ENCODE measurements at regions not wholly inside any gene's neighbourhood (a gene's known extent, or its start where the extent isn't known, plus 50 kb on each side); places are given as distances from the start of the nearest gene placed in this dataset.
A peak's percentile ranks its signal among the peaks of the same experiment; 100 is the strongest.

DNA sequence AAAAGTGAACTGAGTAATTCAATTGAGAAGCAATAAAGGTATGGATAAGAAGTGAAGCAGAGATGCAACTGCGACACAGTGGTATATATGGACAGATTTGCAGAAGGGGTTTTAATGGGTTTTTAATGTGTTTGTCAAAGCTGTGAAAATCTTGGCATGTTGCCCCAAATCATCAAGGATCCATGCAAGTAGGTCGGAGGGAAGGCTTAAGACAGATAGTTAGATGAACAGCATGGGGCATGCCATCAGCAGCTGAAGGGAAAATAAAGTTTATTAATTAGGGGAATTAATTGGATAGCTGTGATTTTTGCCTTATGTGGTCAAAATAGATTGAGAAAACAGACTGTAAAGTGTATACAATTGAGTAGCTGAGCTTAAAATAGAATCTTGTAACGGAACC is 840.1 kb downstream of the JRKL start:
- in situ Hi-C loops (cut with HindIII; ENCODE audit: low pct_unique_long_range_greater_than_20kb, low sequenced_read_pairs): no loop called here
- TF ChIP-seq JUND (IDR thresholded peaks at IDR 0.05; ENCODE audit: low read depth): no peak
- no peak for DNase-seq (ENCODE audit: low read depth in 1 of 2, low spot score in 1 of 2)

DNA sequence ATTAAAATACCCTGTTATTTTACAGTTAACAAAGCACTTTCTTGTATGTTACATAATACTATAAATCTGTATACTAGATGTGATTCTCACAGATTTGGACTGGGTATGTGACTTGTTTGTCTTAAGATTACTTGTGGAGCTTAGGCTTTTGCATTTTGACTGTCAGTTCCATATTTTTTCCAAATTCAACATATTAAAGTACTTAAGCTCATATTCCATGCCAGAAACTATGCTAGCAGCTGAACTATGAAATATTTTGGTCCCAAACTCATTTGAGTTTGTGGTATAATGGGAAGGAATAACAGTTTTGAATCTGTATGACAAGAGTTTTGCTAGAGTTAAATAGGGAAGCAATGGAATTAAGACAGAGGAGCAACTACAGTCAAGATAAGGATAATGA is 841.4 kb downstream of the JRKL start:
- in situ Hi-C loops (cut with HindIII; ENCODE audit: low pct_unique_long_range_greater_than_20kb, low sequenced_read_pairs): no loop called here
- DNase-seq (ENCODE audit: low read depth in 1 of 2, low spot score in 1 of 2): no peak
- no peak for TF ChIP-seq JUND (IDR thresholded peaks at IDR 0.05; ENCODE audit: low read depth)

DNA sequence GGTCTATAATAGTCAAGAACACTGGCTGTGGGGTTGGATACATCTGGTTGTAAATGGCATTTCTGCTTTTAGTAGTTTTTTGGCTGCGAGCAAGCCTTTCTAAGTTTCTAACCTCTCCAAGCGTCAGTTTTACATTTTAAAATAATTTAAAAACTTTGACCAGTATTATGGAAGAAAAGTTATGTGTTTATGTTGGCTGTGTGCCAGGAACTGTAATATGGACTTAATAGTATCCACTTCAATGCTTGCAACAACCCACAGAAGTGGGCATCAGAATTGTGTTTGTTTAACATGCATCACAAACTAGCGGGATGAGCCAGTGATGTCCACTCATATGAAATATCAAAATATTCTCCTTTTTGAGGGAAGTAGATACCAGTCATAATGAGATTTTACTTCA is 844.2 kb downstream of the JRKL start:
- in situ Hi-C loops (cut with HindIII; ENCODE audit: low pct_unique_long_range_greater_than_20kb, low sequenced_read_pairs): no loop called here
- no peak for DNase-seq (ENCODE audit: low read depth in 1 of 2, low spot score in 1 of 2)
- no peak for TF ChIP-seq JUND (IDR thresholded peaks at IDR 0.05; ENCODE audit: low read depth)

DNA sequence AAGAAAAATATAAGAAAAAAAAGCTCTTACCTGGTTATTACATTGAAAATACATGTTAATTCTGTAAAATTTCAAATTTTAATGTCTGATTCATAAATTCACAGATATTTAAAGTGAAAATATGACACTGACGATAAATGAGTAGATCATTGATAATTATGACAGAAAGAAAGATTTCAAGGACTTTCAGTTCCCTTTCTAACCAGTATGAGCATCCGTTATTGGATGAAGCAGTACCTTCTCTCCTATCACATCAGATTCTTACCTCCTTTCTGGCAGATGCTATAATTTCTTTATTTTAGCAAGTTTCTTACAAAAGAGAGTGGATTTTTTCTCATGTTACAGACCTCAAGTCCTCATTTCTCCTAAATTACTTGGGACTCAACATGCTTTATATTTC is 847.3 kb downstream of the JRKL start:
- in situ Hi-C loops (cut with HindIII; ENCODE audit: low pct_unique_long_range_greater_than_20kb, low sequenced_read_pairs): no loop called here
- TF ChIP-seq JUND (IDR thresholded peaks at IDR 0.05; ENCODE audit: low read depth): no peak
- DNase-seq (ENCODE audit: low read depth in 1 of 2, low spot score in 1 of 2): no peak

DNA sequence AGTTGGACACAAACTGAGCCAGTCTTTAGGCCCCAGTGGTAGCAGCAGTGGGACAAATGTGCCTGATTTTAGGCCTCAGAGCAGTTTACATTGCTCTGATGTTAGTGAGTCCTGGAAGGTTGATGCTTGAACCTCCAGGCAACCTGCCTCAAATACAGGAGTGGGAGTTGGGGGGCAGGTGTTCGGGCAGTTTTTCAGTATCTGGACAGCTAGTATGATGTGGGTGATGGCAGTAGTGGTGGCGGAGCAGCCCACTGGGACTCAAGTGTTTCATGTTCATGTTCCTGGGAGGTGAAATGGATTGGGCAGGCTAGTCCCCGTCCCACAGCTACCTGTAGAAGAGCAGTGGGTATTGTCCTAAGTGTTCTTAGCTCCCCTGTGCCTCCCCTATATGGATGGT is 857.8 kb downstream of the JRKL start:
- in situ Hi-C loops (cut with HindIII; ENCODE audit: low pct_unique_long_range_greater_than_20kb, low sequenced_read_pairs): no loop called here
- no peak for DNase-seq (ENCODE audit: low read depth in 1 of 2, low spot score in 1 of 2)
- no peak for TF ChIP-seq JUND (IDR thresholded peaks at IDR 0.05; ENCODE audit: low read depth)

- DNase-seq (ENCODE audit: low read depth in 1 of 2, low spot score in 1 of 2): no peak
- no peak for TF ChIP-seq JUND (IDR thresholded peaks at IDR 0.05; ENCODE audit: low read depth)
- in situ Hi-C loops (cut with HindIII; ENCODE audit: low pct_unique_long_range_greater_than_20kb, low sequenced_read_pairs): no loop called here
These were observed 865.0 kb downstream of the JRKL start for GRCh38 chr11:97254790-97255189.

GRCh38 chr11:97259434-97259833 is 869.6 kb downstream of the JRKL start:
- in situ Hi-C loops (cut with HindIII; ENCODE audit: low pct_unique_long_range_greater_than_20kb, low sequenced_read_pairs): no loop called here
- TF ChIP-seq JUND (IDR thresholded peaks at IDR 0.05; ENCODE audit: low read depth): no peak
- no peak for DNase-seq (ENCODE audit: low read depth in 1 of 2, low spot score in 1 of 2)

- DNase-seq (ENCODE audit: low read depth in 1 of 2, low spot score in 1 of 2): no peak
- in situ Hi-C loops (cut with HindIII; ENCODE audit: low pct_unique_long_range_greater_than_20kb, low sequenced_read_pairs): no loop called here
- TF ChIP-seq JUND (IDR thresholded peaks at IDR 0.05; ENCODE audit: low read depth): no peak
These were observed 870.1 kb downstream of the JRKL start for GRCh38 chr11:97259884-97260283.

DNA sequence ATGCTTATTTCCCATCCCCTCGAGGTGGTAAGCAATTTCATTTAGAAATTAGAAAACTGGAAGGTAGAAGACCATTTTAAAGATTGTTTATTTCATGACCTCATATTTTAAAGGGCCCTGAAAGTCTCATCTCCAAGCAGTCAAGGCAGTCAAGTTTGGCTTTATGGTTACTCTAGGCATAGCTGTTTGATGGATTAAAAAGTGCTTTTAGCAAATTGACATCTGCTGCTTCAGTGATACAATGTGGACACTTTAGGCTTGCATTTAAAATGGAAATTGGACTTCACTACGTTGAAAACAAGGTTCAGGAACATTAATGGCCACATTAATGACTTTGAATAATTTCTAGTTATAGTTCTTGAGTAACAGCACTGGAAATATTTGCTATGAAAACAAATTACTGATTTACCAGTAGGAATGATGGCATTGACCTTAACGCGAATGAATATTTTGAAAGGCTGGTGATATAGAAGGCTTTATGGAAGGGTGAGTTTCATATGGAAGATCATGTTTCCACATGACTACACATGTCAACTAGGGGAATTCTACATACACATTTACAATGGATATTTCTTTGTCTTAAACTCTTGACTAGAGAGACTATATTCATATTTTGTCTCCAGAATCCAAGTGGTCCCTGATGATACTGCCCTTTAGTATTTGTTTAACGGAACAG is 873.5 kb downstream of the JRKL start:
- no peak for DNase-seq (ENCODE audit: low read depth in 1 of 2, low spot score in 1 of 2)
- in situ Hi-C loops (cut with HindIII; ENCODE audit: low pct_unique_long_range_greater_than_20kb, low sequenced_read_pairs): no loop called here
- no peak for TF ChIP-seq JUND (IDR thresholded peaks at IDR 0.05; ENCODE audit: low read depth)

GRCh38 chr11:97269527-97269926 is 879.7 kb downstream of the JRKL start:
- no peak for TF ChIP-seq JUND (IDR thresholded peaks at IDR 0.05; ENCODE audit: low read depth)
- in situ Hi-C loops (cut with HindIII; ENCODE audit: low pct_unique_long_range_greater_than_20kb, low sequenced_read_pairs): no loop called here
- peak in 1 of 2 experiments; percentile 58 for DNase-seq (ENCODE audit: low read depth in 1 of 2, low spot score in 1 of 2)

DNA sequence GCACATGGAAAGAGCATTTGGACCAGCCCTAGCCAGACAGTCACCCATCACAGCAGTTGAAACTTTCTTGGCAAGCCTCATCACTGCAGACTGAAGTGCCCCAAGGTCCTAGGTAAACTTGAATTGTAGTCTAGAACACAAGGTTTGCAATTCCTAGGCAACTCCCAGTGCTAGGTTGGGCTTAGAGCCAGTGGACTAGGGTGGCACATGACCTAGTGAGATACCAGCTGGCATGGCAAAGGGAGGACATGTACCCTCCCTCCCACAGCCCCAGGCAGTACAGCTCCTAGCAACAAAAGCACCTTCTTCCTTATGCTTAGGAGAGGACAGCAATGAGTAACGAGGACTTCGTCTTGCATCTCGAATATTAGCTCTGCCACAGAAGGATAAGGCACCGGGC is 889.5 kb downstream of the JRKL start:
- in situ Hi-C loops (cut with HindIII; ENCODE audit: low pct_unique_long_range_greater_than_20kb, low sequenced_read_pairs): no loop called here
- no peak for DNase-seq (ENCODE audit: low read depth in 1 of 2, low spot score in 1 of 2)
- no peak for TF ChIP-seq JUND (IDR thresholded peaks at IDR 0.05; ENCODE audit: low read depth)

- no peak for TF ChIP-seq JUND (IDR thresholded peaks at IDR 0.05; ENCODE audit: low read depth)
- in situ Hi-C loops (cut with HindIII; ENCODE audit: low pct_unique_long_range_greater_than_20kb, low sequenced_read_pairs): no loop called here
- DNase-seq (ENCODE audit: low read depth in 1 of 2, low spot score in 1 of 2): no peak
These were observed 890.5 kb downstream of the JRKL start for GRCh38 chr11:97280347-97280746.

- no peak for TF ChIP-seq JUND (IDR thresholded peaks at IDR 0.05; ENCODE audit: low read depth)
- in situ Hi-C loops (cut with HindIII; ENCODE audit: low pct_unique_long_range_greater_than_20kb, low sequenced_read_pairs): no loop called here
- DNase-seq (ENCODE audit: low read depth in 1 of 2, low spot score in 1 of 2): no peak
These were observed 900.0 kb downstream of the JRKL start for GRCh38 chr11:97289823-97290222.

- no peak for TF ChIP-seq JUND (IDR thresholded peaks at IDR 0.05; ENCODE audit: low read depth)
- in situ Hi-C loops (cut with HindIII; ENCODE audit: low pct_unique_long_range_greater_than_20kb, low sequenced_read_pairs): no loop called here
These were observed 900.7 kb downstream of the JRKL start for GRCh38 chr11:97290464-97291041.

More at GRCh38 chr11:97290464-97291041, 900.7 kb downstream of the JRKL start:
- DNase-seq (ENCODE audit: low read depth in 1 of 2, low spot score in 1 of 2): no peak

Measured in T47D (cell line).